HG02852 (cell line): ENCODE measurements at regions not wholly inside any gene's neighbourhood (a gene's known extent, or its start where the extent isn't known, plus 50 kb on each side); places are given as distances from the start of the nearest gene placed in this dataset.
"Not testable (repeated sequence)": the region's sequence is repeated elsewhere in the genome, so short reads cannot be mapped to it uniquely, and the experiment has no call there.

Source experiments
- ATAC-seq: cut with Tn5 transposase; IDR thresholded peaks from one replicate; pipeline ENCODE4 v1.9.1; 2021; ENCODE audit warnings: mild to moderate bottlenecking, moderate library complexity; ENCODE audit not compliant: unreplicated experiment

DNA sequence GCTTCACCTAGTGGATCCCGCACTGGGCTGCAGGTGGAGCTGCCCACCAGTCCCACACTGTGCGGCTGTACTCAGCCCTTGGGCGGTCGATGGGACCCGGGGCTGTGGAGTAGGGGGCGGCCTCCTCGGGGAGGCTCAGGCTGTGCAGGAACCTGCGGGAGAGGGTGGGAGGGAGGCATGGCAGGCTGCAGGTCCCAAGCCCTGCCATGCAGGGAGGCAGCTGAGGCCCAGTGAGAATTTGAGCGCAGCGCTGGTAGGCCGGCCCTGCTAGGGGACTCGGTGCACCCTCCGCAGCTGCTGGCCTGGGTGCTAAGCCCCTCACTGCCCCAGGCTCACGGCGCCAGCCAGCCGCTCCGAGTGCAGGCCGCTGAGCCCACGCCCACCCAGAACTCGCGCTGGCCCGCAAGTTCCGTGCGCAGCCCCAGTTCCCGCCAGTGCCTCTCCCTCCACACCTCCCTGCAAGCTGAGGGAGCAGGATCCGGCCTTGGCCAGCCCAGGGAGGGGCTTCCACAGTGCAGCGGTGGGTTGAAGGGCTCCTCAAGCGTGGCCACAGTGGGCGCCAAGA is 1407.6 kb downstream of the EPHA7 start:
- no peak for ATAC-seq

DNA sequence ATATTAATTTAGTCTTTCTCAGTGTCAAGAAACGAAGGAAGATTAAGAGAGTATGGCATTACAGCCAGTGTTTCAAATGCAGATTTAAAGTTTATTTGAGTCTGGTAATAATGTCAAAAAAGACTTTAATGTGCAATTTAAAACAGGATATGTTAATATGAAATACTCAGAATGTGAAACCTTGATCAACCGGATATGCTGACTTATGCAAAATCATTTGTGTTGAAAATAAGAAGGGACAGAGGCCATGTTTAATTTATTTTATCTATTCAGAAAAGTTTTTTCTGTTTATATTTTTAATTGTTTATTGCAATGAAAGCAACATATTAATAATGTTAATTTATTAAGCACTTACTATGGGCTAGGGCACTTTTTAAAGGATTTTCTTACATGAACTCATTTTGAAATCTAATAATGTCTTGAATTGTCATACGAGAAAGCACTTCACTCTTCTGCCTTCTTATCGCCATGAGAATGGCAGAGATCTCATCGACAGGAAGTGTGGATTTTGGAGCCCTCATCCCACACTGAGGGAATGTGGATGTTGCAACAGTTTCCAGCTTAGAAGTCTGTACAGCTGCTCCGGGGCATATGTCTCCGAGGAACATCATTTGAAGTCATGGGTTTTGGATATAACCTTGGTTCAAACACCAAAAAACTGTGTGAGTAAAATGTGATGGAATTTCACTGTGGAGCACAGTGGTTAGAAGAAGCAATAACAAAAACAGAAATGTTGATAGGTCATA is 1410.4 kb downstream of the EPHA7 start:
- ATAC-seq, result no peak

DNA sequence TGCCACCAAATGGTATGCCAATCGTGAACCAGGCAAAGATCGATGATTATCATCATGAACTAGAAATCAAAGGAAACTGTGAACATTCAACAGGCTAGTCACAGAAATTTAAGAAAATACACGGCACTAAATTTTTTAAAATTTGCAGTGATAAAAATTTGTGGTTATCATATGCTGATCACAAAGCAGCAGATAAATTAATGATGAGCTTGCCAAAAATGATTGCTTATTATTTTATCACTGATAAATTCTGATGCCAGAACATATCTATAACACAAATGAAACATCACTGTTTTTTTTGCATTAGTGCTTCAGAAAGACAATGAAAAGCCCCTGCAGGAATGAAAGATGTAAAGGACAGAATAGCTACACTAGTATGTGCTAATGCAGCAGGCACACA is 1413.2 kb upstream of the MAP3K7 start:
- no peak for ATAC-seq

DNA sequence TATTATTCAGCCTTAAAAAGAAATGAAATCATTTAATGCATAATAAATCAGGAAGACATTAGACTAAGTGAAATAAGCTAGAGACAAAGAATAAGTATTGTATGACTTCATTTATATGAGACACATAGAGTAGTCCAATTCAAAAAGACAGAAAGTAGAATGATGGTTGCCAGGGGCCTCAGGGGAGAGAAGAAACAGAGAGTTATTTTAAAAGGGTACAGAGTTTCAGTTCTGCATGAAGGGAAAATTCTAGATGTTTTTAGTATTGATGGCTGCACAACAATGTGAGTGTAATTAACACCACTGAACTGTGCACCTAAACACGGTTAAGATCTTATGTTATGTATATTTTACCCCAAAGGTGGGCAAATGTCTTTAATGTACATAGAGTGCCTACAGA is 1407.9 kb upstream of the MAP3K7 start:
- ATAC-seq, result no peak

DNA sequence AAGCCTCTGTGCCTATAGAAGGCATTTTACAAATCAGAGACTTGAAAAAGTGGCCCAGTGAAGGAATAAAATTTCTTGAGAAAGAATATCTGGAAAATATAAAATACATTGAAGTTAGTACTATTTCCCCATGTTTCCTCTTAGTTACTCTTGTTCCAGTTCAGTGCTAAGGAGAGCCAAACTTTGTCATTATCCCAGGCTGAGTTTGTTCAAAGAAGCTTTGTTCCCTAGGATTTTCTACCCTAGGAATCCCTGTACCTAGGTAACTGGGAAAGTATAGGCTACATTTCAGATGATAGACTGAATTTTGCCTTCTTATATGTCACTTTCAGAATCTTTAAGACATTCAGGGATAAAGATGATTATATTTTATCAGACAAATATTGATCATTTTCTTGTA is 1395.7 kb upstream of the MAP3K7 start:
- no peak for ATAC-seq

DNA sequence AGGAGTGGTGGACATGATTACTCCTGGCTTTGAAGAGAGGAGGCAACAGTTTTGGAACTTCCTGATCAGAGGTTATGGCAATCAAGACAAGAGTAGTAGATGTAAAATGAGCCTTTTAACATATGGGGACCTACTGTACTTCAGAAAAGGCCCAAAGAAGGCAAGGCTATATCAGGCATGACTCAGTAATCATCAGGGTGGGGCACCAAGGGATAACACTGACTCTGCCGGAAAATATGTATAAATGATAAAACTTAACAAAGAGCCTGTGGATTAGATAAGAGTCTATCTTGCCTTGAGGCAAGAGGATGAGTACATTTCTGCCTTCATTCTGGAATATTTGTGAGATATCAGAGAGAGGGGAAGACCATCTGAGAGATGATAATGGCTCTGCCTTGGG is 1389.9 kb upstream of the MAP3K7 start:
- no peak for ATAC-seq

DNA sequence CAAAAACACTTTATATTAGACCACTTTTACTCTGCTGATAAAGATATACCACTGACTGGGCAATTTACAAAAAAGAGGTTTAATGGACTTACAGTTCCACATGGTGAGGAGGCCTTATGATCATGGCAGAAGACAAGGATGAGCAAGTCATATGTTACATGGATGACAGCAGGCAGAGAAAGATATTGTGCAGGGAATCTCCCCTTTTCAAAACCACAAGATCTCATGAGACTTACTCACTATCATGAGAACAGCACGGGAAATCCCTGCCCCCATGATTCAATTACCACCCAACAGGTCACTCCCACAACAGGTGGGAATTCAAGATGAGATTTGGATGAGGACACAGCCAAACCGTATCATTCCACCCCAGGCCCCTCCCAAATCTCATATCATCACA is 1383.8 kb upstream of the MAP3K7 start:
- no peak for ATAC-seq

DNA sequence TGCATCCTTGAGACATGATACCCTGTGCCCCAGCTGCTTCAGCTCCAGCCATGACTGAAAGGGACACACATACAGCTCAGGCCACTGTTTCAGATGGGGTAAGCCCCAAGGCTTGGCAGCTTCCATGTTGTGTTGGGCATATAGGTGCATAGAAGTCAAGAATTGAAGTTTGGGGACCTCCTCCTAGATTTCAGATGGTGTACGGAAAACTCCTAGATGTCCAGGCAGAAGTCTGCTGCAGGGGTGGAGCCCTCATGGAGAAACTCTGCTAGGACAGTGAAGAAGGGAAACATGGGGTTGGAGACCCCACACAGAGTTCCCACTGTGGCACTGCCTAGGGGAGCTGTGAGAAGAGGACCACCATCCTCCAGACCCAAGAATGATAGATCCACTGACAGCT is 1379.0 kb upstream of the MAP3K7 start:
- ATAC-seq, result no peak

DNA sequence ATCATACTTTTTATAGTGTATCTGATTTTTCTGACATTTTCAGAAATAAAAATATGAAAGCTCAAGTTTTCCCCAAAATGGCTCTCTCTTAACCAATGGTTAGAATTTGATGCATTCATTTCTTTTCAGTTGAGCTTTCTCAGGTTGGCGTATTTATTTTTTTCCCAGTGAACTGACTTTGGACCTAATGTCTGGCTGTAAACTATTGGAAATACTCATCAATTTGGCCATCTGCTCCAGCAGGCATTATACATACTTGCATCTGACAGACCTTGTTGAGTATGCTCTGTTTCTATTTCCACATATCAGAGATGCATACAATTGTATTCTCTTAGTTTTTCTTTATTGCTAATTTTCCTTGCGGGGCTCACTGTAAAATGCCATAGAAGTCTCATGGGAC is 1374.8 kb upstream of the MAP3K7 start:
- ATAC-seq, result no peak

DNA sequence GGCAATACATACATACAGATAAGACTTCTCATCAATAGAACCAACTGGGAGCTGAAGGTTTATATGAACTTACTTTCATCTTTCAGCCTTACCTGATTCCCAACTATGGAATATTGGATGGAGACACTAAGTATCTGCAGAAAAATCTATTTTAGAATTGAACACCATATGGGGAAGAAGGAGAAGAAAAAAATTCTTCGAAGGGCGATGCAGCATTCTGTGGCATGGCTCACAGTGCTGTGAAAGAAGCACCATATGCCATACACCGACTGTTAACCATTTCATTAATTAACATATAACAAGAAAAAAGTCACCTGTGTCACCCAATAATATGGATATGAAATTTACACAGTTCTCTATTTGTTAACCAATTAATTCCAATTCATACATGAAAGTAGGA is 1374.4 kb upstream of the MAP3K7 start:
- no peak for ATAC-seq

DNA sequence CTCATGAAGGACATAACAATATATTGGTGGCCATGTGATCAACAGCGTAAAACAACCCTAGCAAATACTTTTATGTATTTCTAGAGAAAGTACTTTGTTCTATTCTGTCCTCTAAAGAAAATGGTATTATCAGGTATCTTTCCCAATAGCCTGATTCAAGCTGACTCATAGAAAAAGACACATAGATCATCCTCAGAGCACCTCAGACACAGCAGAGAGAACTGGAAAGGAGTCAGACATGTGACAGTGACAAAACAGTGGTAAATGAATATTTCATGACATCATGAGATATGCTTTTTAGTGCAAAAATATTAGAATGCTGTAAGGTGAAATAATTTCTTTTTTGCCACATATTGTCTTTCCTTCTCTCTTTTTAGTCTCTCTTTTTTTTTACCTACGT is 1355.0 kb upstream of the MAP3K7 start:
- no peak for ATAC-seq

DNA sequence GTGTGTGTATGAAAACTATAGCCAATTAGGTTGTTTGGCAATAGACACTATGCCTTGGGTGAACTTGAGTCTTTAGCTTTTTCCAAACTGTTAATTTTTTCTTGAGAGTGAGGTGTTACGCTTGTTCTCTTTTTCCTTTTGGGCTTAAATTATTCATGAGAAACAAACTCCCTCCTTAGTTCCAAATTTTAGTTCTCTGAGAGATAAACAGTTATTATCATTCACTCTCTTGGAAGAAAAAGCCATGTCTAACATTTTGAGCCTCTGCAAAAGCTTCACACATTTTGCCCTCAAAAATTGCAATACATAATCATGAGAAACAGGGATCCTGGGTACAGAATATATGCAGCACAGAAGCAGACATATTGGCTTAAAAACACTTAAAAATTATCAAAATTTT is 1353.9 kb upstream of the MAP3K7 start:
- ATAC-seq, result no peak

DNA sequence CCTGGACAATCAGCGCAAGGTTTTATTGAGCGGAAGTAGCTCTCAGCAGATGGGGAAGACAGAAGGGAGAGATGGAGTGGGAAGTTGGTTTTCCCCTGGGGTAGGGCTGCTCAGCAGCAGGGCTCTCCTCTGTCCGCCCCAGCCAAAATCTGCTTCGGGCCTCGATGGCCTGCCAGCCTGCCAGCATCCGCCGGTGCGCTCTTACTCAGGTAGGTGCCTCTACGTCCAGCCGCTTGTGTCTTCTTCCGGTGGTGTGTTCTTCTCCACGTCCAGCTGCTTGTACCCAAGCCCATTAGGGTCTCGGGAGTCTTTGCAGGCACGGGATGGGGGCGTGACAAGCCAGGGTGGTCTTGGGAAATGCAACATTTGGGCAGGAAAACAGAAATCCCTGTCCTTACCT is 1340.0 kb upstream of the MAP3K7 start:
- ATAC-seq, result no peak

DNA sequence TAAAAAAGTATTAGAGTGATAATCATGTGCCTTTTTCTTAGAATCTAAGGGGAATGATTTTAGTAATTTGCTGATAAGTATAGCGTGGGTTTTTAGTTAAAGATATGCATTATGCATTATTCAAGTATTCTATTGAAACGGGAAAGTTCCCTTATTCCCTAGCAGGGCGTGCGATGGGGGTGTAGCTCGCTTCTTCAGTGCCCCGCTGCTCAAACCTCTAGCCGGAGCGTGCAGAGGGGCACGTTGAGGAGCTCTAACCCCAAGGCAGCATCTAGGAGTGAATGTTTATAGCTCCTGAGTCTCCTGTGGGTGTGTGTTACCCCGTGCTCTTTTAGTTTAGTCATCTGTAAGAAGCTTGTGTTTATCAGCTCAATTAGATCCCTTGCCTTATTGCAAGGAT is 1339.5 kb upstream of the MAP3K7 start:
- no peak for ATAC-seq

DNA sequence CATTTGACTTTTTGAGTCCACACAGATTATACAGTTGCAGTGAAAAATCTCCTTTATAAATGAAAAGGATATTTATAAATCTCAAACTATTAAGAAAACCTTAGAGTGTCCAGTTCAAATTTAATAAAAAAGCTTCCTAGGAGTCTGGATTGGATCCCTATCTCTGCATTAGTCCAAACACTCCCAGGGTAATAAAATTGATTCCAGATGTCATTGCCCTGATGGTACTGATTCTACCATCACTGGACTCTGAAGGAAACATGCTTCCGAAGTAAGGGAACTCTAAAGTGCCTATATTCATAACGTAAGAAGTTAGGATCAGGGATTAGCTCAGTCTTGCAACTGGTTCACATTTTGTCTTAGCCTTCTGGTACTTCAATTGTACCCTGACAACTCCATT is 1325.1 kb upstream of the MAP3K7 start:
- ATAC-seq, result no peak

DNA sequence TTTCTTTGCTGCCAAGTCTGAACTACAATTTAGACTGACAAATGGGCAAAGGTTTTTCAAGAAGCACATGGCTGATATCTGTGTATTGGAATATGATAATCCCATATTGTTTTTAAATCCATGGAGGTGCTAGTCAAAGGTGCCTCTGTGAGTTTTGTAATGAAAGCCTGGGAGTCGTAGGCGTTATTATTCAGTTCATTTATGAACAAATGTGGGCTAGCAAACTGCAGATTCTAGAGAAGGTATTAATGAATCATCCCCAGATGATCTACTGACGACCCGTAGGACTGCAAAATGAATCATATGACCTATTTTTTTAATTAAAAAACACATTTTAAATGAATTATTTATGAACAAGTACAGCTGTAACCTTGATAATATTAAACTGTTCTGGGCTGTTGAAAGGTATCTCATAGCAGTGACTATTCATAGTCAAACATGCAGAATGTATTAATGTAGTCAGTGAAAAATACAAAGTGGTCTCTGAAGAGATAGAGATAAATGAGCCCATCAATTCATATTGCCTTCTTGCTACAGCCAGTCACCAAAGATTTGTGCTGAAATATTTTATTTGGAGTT is 1317.8 kb upstream of the MAP3K7 start:
- ATAC-seq, result no peak

DNA sequence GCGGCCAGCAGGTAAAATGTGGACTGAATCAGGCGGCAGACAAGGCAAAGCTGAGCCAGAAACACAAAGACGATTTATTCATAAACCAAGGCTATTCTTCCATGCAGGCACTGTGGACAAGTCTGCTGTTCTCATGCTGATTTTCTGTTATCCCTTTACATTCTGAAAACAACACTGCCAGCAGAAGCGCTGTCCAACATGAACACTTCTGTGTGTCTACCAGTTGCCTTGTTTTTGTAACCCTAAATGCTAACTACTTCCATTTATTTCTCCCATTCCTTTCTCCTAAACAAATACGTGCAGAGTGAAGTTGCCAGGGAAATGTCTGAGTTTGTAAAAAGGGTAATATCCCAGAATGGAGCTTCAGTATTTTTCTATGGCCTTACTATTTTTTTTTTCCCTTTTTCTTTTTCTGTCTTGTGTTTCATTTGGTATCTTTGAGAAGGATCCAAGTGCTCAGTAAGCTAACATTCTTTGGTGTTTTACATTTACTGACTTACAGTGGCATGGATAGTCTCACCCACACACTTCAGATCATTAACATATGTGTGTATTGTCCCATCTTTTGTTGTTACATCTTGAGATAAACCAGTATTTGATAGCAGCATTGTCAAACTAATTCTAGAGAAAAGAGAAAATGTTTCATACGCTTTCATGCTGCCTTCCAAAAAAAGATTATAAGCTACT is 1308.9 kb upstream of the MAP3K7 start:
- no peak for ATAC-seq

DNA sequence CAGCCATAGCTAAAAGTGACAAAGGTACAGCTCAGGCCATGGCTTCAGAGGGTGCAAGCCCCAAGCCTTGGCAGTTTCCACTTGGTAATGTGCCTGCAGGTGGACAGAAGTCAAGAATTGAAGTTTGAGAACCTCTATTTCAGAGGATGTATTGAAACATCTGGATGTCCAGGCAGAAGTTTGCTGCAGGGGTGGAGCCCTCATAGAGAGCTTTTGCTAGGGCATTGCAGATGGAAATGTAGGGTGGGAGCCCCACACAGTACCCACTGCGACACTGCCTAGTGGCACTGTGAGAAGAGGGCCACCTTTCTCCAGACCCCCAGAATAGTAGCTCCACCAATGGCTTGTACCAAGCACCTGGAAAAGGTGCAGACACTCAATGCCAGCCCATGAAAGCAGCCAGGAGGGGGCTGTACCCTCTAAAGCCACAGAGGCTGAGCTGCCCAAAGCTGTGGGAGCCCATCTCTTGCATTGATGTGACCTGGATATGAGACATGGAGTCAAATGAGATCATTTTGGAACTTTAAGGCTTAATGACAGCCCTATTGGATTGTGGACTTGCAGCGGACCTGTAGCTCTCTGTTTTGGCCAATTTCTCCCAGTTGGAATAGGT is 1299.4 kb upstream of the MAP3K7 start:
- ATAC-seq, result no peak

DNA sequence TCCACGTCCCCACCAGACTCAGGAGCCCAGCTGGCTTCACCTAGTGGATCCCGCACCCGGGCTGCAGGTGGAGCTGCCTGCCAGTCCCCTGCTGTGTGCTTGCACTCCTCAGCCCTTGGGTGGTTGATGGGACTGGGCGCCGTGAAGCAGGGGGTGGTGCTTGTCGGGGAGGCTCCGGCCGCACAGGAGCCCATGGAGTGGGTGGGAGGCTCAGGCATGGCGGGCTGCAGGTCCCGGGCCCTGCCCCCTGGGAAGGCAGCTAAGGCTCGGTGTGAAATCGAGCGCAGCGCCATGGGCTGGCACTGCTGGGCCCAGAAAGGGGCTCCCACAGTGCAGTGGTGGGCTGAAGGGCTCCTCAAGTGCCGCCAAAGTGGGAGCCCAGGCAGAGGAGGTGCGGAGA is 1294.9 kb upstream of the MAP3K7 start:
- not testable (repeated sequence) for ATAC-seq

DNA sequence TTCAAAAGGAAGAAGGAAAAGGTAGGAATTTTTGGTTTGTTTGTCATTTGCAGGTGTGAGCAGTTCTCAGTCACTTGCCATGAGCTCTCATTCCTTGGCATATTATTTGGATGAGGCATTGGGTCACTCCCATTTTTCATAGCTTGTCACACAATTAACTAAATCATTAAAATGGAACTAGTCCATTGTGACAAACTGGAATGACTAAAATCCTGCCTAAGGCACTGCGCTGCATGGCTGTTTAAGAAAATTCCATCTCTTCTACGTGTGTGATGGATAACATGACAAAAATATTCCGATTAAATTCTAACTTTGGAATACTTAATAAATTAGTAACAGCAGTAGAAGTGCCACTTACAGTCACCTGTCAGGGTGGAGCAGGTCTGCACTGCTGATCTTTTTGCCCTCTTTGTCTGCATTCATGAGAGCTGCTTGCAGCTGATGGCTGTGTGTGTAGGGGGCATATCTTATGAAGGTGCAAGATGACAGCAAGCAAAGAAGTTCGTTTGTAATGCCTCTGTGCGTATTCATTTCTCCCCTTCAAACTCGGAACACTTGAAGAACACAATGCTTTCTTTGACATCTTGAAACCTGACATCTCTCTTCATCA is 1292.6 kb upstream of the MAP3K7 start:
- ATAC-seq, result no peak

DNA sequence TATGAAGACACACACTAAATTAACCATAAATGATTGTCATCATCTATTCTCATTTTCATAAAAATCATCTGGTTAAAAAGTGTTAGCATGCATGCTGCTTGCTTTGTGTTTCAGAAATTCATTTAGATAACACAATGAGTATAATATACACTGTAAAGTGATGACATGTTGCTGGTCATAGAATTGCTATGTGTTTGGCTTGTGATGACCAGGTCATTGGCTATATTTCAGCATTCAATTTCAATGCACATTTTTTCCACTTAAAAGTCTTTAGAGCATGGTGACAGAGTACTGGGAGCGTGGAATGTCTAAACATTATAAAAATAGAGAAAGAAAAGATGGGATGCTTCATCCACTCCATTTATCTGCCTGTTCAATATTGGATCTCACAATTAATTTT is 1291.1 kb upstream of the MAP3K7 start:
- ATAC-seq, result no peak
